ENCODE measurements at regions not wholly inside any gene's neighbourhood (a gene's known extent, or its start where the extent isn't known, plus 50 kb on each side); places are given as distances from the start of the nearest gene placed in this dataset.

DNA sequence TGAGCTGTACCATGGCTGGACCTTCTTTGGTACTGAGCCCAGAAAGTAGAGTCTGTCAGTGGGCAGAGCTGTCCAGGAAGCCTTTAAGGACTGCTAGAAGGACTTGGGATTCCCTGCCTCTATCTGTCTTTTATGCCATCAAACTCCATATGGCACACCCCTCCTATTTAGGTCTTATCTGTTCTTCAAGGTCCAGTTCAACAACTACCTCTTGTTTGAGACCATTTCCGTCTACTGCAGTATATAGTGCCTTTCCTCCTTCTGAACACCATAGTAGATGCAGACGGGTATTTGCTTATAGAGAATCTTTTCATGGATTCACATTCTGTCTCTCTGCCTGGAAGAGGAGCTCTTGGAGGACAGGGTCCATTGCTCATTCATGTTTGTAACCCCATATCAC lies 146.1 kb upstream of the IL1RAPL2 start:
- Mint-ChIP-seq H3K4me1 (no peaks in the 10 kb centered on the region), H3K9me3 (peaks cover 25% of the 10 kb centered on the region), H3K27ac (no peak overlapping the region), H3K27me3 (ENCODE audit: low read depth) (no peaks in the 10 kb centered on the region), H3K4me3 (no peak overlapping the region), H3K36me3 (no peaks in the 10 kb centered on the region)
- DNase-seq (ENCODE audit: low spot score) (no peak), ATAC-seq (no peak)
- CTCF ChIA-PET: interaction anchor here (1.5 kb wide), 1 partner anchor 575 kb away, joined by 3 read pairs; no protein-coding TSS in a partner anchor
- TF ChIP-seq, protein P1, sequence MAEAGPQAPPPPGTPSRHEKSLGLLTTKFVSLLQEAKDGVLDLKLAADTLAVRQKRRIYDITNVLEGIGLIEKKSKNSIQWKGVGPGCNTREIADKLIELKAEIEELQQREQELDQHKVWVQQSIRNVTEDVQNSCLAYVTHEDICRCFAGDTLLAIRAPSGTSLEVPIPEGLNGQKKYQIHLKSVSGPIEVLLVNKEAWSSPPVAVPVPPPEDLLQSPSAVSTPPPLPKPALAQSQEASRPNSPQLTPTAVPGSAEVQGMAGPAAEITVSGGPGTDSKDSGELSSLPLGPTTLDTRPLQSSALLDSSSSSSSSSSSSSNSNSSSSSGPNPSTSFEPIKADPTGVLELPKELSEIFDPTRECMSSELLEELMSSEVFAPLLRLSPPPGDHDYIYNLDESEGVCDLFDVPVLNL (CRISPR knock-in tag; IDR thresholded peaks at IDR 0.05; ENCODE audit: borderline replicate concordance, low read depth): no peak
- TF ChIP-seq, protein P2, sequence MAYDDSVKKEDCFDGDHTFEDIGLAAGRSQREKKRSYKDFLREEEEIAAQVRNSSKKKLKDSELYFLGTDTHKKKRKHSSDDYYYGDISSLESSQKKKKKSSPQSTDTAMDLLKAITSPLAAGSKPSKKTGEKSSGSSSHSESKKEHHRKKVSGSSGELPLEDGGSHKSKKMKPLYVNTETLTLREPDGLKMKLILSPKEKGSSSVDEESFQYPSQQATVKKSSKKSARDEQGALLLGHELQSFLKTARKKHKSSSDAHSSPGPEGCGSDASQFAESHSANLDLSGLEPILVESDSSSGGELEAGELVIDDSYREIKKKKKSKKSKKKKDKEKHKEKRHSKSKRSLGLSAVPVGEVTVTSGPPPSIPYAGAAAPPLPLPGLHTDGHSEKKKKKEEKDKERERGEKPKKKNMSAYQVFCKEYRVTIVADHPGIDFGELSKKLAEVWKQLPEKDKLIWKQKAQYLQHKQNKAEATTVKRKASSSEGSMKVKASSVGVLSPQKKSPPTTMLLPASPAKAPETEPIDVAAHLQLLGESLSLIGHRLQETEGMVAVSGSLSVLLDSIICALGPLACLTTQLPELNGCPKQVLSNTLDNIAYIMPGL (CRISPR knock-in tag; IDR thresholded peaks at IDR 0.05): no peak
- TF ChIP-seq, protein P3, sequence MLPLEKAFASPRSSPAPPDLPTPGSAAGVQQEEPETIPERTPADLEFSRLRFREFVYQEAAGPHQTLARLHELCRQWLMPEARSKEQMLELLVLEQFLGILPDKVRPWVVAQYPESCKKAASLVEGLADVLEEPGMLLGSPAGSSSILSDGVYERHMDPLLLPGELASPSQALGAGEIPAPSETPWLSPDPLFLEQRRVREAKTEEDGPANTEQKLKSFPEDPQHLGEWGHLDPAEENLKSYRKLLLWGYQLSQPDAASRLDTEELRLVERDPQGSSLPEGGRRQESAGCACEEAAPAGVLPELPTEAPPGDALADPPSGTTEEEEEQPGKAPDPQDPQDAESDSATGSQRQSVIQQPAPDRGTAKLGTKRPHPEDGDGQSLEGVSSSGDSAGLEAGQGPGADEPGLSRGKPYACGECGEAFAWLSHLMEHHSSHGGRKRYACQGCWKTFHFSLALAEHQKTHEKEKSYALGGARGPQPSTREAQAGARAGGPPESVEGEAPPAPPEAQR (CRISPR knock-in tag; IDR thresholded peaks at IDR 0.05): no peak
- TF ChIP-seq, protein P4, sequence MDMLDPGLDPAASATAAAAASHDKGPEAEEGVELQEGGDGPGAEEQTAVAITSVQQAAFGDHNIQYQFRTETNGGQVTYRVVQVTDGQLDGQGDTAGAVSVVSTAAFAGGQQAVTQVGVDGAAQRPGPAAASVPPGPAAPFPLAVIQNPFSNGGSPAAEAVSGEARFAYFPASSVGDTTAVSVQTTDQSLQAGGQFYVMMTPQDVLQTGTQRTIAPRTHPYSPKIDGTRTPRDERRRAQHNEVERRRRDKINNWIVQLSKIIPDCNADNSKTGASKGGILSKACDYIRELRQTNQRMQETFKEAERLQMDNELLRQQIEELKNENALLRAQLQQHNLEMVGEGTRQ (CRISPR knock-in tag; IDR thresholded peaks at IDR 0.05): no peak
- TF ChIP-seq FOXP1 (CRISPR knock-in tag; IDR thresholded peaks at IDR 0.05; ENCODE audit: borderline replicate concordance) (no peak), GTF2I (CRISPR knock-in tag; conservative IDR thresholded peaks at IDR 0.05) (no peak), NR1H2 (CRISPR knock-in tag; IDR thresholded peaks at IDR 0.05) (no peak), NR2C2 (CRISPR knock-in tag; IDR thresholded peaks at IDR 0.05) (no peak), SP1 (CRISPR knock-in tag; conservative IDR thresholded peaks at IDR 0.05) (no peak), ZNF138 (CRISPR knock-in tag; conservative IDR thresholded peaks at IDR 0.05) (no peak), NR3C1 (CRISPR knock-in tag; conservative IDR thresholded peaks at IDR 0.05; ENCODE audit: low read depth) (no peak), NFE2L1 (CRISPR knock-in tag; IDR thresholded peaks at IDR 0.05) (no peak), EMX1 (CRISPR knock-in tag; IDR thresholded peaks at IDR 0.05) (no peak), SOX15 (CRISPR knock-in tag; IDR thresholded peaks at IDR 0.05) (no peak), FOXK1 (CRISPR knock-in tag; IDR thresholded peaks at IDR 0.05) (no peak), CBFB (CRISPR knock-in tag; IDR thresholded peaks at IDR 0.05; ENCODE audit: low read depth) (no peak)
- TF ChIP-seq, protein P5, sequence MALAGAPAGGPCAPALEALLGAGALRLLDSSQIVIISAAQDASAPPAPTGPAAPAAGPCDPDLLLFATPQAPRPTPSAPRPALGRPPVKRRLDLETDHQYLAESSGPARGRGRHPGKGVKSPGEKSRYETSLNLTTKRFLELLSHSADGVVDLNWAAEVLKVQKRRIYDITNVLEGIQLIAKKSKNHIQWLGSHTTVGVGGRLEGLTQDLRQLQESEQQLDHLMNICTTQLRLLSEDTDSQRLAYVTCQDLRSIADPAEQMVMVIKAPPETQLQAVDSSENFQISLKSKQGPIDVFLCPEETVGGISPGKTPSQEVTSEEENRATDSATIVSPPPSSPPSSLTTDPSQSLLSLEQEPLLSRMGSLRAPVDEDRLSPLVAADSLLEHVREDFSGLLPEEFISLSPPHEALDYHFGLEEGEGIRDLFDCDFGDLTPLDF (CRISPR knock-in tag; IDR thresholded peaks at IDR 0.05): no peak
- TF ChIP-seq, protein P6, sequence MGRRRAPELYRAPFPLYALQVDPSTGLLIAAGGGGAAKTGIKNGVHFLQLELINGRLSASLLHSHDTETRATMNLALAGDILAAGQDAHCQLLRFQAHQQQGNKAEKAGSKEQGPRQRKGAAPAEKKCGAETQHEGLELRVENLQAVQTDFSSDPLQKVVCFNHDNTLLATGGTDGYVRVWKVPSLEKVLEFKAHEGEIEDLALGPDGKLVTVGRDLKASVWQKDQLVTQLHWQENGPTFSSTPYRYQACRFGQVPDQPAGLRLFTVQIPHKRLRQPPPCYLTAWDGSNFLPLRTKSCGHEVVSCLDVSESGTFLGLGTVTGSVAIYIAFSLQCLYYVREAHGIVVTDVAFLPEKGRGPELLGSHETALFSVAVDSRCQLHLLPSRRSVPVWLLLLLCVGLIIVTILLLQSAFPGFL (CRISPR knock-in tag; IDR thresholded peaks at IDR 0.05; ENCODE audit: borderline replicate concordance): no peak
- POLR2A ChIA-PET: no interaction called here

DNA sequence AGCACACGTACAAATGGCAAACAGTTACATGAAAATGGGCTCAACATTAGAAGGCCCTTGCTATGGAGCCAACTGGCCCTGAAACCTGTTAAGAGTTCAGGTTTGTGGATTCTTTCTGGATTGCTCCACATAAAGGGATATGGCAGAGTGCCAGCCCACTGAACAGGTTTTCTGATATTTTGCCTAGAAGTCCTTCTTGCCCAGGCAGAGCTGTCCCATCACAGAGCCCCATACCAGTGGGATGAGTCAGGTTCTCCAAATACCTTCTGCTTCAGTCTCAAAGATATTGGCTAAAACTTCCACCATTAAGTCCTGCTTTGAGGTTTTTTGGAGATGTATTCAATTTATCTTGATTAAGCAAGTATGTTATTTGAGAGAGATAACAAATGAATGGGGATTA lies 146.8 kb upstream of the IL1RAPL2 start:
- Mint-ChIP-seq H3K4me1 (no peaks in the 10 kb centered on the region), H3K4me3 (no peak overlapping the region), H3K9me3 (peaks cover 25% of the 10 kb centered on the region), H3K36me3 (no peaks in the 10 kb centered on the region), H3K27me3 (ENCODE audit: low read depth) (no peaks in the 10 kb centered on the region), H3K27ac (no peak overlapping the region)
- POLR2A ChIA-PET: no interaction called here
- CTCF ChIA-PET: no interaction called here
- ATAC-seq (no peak), DNase-seq (ENCODE audit: low spot score) (no peak)
- TF ChIP-seq, protein P7, sequence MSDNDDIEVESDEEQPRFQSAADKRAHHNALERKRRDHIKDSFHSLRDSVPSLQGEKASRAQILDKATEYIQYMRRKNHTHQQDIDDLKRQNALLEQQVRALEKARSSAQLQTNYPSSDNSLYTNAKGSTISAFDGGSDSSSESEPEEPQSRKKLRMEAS (CRISPR knock-in tag; IDR thresholded peaks at IDR 0.05): no peak
- TF ChIP-seq, protein P8, sequence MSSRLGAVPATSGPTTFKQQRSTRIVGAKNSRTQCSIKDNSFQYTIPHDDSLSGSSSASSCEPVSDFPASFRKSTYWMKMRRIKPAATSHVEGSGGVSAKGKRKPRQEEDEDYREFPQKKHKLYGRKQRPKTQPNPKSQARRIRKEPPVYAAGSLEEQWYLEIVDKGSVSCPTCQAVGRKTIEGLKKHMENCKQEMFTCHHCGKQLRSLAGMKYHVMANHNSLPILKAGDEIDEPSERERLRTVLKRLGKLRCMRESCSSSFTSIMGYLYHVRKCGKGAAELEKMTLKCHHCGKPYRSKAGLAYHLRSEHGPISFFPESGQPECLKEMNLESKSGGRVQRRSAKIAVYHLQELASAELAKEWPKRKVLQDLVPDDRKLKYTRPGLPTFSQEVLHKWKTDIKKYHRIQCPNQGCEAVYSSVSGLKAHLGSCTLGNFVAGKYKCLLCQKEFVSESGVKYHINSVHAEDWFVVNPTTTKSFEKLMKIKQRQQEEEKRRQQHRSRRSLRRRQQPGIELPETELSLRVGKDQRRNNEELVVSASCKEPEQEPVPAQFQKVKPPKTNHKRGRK (CRISPR knock-in tag; IDR thresholded peaks at IDR 0.05; ENCODE audit: borderline replicate concordance): no peak
